Smooth muscle cell (in vitro differentiated cells): ENCODE measurements at regions not wholly inside any gene's neighbourhood (a gene's known extent, or its start where the extent isn't known, plus 50 kb on each side); places are given as distances from the start of the nearest gene placed in this dataset.

Experiments
- DNase-seq: peaks from one replicate; lab custom pipeline; 2025; ENCODE audit not compliant: unreplicated experiment; lab: John Stamatoyannopoulos, UW
- H2AFZ ChIP-seq: fragments of 200-600 bp; sonication (generic); 2 replicates; pipeline ENCODE4 v1.6.0; 2016; ENCODE audit warnings: antibody characterized with exemption, low read depth, mild to moderate bottlenecking
- H3F3A ChIP-seq: fragments of 200-600 bp; sonication (generic); 2 replicates; pipeline ENCODE4 v1.6.0; 2017; ENCODE audit warnings: antibody characterized with exemption, low read depth
- H3K27ac ChIP-seq: fragments of 200-600 bp; sonication (generic); 2 replicates; pipeline ENCODE4 v1.5.1; 2016; ENCODE audit warnings: low read depth, mild to moderate bottlenecking
- H3K27me3 ChIP-seq: fragments of 200-600 bp; sonication (generic); 2 replicates; pipeline ENCODE4 v1.6.1; 2016; ENCODE audit warnings: low read depth, mild to moderate bottlenecking
- H3K36me3 ChIP-seq: fragments of 200-600 bp; sonication (generic); 2 replicates; pipeline ENCODE4 v1.5.1; 2016; ENCODE audit warnings: low read depth
- H3K4me1 ChIP-seq: fragments of 200-600 bp; sonication (generic); 2 replicates; pipeline ENCODE4 v1.5.1; 2016; ENCODE audit warnings: low read depth
- H3K4me2 ChIP-seq: fragments of 200-600 bp; sonication (generic); 2 replicates; pipeline ENCODE4 v1.6.0; 2016; ENCODE audit warnings: mild to moderate bottlenecking
- H3K4me3 ChIP-seq: fragments of 200-600 bp; sonication (generic); 2 replicates; pipeline ENCODE4 v1.5.1; 2016; ENCODE audit warnings: mild to moderate bottlenecking
- H3K79me2 ChIP-seq: fragments of 200-600 bp; sonication (generic); 2 replicates; pipeline ENCODE4 v1.6.0; 2016; ENCODE audit warnings: low read depth, mild to moderate bottlenecking
- H3K9ac ChIP-seq: fragments of 200-600 bp; sonication (generic); 2 replicates; pipeline ENCODE4 v1.6.0; 2016; ENCODE audit warnings: low read depth
- H3K9me3 ChIP-seq: fragments of 200-600 bp; sonication (generic); replicated peaks from 2 replicates; pipeline ENCODE4 v1.5.1; 2016; ENCODE audit warnings: low read depth
- H4K20me1 ChIP-seq: fragments of 200-600 bp; sonication (generic); 2 replicates; pipeline ENCODE4 v1.6.0; 2016; ENCODE audit warnings: low read depth
- CTCF ChIP-seq: fragments of 200-600 bp; sonication (generic); IDR thresholded peaks from 2 replicates; pipeline ENCODE4 v1.5.1; 2017; ENCODE audit warnings: borderline replicate concordance, mild to moderate bottlenecking, antibody characterized with exemption; ENCODE audit not compliant: insufficient read depth, poor library complexity, severe bottlenecking
- WGBS: methylation state at CpG from one replicate; pipeline ENCODE4 v1.1.7; 2016; ENCODE audit warnings: low lambda C conversion rate; 5-methylcytosine and 5-hydroxymethylcytosine counted together

- no peak overlapping the region for H3K9ac ChIP-seq
- TF ChIP-seq CTCF = no peak
- 93% methylated on average over 2 of the region's 2 CpGs for WGBS
- H2AFZ ChIP-seq = no peak overlapping the region
- no peak for DNase-seq
- no peaks in the 10 kb centered on the region for H3K36me3 ChIP-seq
- no peaks in the 10 kb centered on the region for H4K20me1 ChIP-seq
- peaks cover 8% of the 10 kb centered on the region for H3K27me3 ChIP-seq
- H3K9me3 ChIP-seq = no peaks in the 10 kb centered on the region
- H3K4me1 ChIP-seq = no peaks in the 10 kb centered on the region
- H3K4me2 ChIP-seq = no peak overlapping the region
- H3K27ac ChIP-seq = no peak overlapping the region
- no peaks in the 10 kb centered on the region for H3K79me2 ChIP-seq
- H3K4me3 ChIP-seq = no peak overlapping the region
- H3F3A ChIP-seq = no peaks in the 10 kb centered on the region
Observed at GRCh38 chr14:38874721-38875120, 228.3 kb downstream of the SEC23A start.

DNA sequence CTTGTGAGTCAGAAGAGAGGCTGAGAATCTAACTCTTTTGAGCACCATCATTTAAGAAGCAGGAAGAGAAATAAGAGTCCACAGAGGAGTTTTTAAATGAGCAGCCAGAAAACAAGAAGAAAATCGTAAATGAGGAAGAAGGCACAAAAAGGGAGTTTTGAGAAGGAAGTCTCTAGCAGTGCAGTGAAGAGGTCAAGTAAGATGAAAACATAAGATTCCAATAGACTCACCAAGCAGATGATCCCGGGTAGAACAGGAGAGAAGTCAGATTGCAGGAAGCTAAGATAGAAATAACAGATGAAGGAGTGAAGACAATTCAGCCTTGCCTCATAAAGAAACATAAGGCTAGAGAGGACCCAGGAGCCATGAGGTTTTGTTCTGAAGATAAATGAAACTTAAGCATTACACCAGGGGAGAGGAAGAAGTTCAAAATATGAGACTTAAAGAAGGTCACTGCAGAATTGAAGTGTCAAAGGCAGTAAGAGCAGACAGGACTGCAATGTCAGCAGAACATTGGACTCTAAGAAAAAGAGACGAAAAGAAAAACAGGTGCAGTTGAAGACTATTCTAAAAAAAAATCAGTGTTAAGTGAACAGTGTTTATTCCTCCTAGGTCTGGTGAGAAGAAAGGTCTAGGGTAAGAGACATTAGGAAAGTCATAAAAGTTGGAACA, 229.0 kb downstream of the SEC23A start:
- no peak for TF ChIP-seq CTCF
- DNase-seq = no peak

GRCh38 chr14:38870296-38870836, 232.7 kb downstream of the SEC23A start:
- H3F3A ChIP-seq = no peaks in the 10 kb centered on the region
- H3K4me1 ChIP-seq = peaks cover 8% of the 10 kb centered on the region
- H4K20me1 ChIP-seq = no peaks in the 10 kb centered on the region
- no peak overlapping the region for H3K27ac ChIP-seq
- H3K36me3 ChIP-seq = no peaks in the 10 kb centered on the region
- DNase-seq = no peak
- no peaks in the 10 kb centered on the region for H3K79me2 ChIP-seq
- WGBS = 61% methylated on average over 3 of the region's 3 CpGs
- H2AFZ ChIP-seq = no peak overlapping the region
- H3K4me2 ChIP-seq = no peak overlapping the region
- H3K27me3 ChIP-seq = peaks cover 7% of the 10 kb centered on the region
- H3K9ac ChIP-seq = no peak overlapping the region
- no peak for TF ChIP-seq CTCF
- no peaks in the 10 kb centered on the region for H3K9me3 ChIP-seq
- no peak overlapping the region for H3K4me3 ChIP-seq

More for the DNA sequence above, 229.0 kb downstream of the SEC23A start:
- H2AFZ ChIP-seq = no peak overlapping the region
- H3K4me1 ChIP-seq = no peaks in the 10 kb centered on the region
- H3K9ac ChIP-seq = no peak overlapping the region
- no peaks in the 10 kb centered on the region for H3K9me3 ChIP-seq
- H3K27ac ChIP-seq = no peak overlapping the region
- H3K36me3 ChIP-seq = no peaks in the 10 kb centered on the region
- H3F3A ChIP-seq = no peaks in the 10 kb centered on the region
- H3K4me3 ChIP-seq = no peak overlapping the region
- 88% methylated on average over 3 of the region's 3 CpGs for WGBS
- peaks cover 8% of the 10 kb centered on the region for H3K27me3 ChIP-seq
- no peak overlapping the region for H3K4me2 ChIP-seq
- H3K79me2 ChIP-seq = no peaks in the 10 kb centered on the region
- no peaks in the 10 kb centered on the region for H4K20me1 ChIP-seq
